DND-41 (cell line): ENCODE measurements at regions not wholly inside any gene's neighbourhood (a gene's known extent, or its start where the extent isn't known, plus 50 kb on each side); places are given as distances from the start of the nearest gene placed in this dataset.

Experiments
- EZH2 ChIP-seq: IDR thresholded peaks from 3 replicates; pipeline ENCODE4 v1.6.1; 2012; ENCODE audit warnings: borderline replicate concordance, low read depth, mild to moderate bottlenecking, moderate library complexity, low read length, inconsistent platforms; ENCODE audit not compliant: severe bottlenecking
- TF ChIP-seq, protein P1 (sequence below): IDR thresholded peaks from 2 replicates; pipeline ENCODE4 v1.5.1; 2012; ENCODE audit warnings: borderline replicate concordance, low read length, moderate library complexity, mild to moderate bottlenecking; ENCODE audit not compliant: poor library complexity, severe bottlenecking; ENCODE audit errors: extremely low read depth

GRCh38 chr7:11297126-11297625 is 323.5 kb downstream of the PHF14 start:
- TF ChIP-seq, protein P1, sequence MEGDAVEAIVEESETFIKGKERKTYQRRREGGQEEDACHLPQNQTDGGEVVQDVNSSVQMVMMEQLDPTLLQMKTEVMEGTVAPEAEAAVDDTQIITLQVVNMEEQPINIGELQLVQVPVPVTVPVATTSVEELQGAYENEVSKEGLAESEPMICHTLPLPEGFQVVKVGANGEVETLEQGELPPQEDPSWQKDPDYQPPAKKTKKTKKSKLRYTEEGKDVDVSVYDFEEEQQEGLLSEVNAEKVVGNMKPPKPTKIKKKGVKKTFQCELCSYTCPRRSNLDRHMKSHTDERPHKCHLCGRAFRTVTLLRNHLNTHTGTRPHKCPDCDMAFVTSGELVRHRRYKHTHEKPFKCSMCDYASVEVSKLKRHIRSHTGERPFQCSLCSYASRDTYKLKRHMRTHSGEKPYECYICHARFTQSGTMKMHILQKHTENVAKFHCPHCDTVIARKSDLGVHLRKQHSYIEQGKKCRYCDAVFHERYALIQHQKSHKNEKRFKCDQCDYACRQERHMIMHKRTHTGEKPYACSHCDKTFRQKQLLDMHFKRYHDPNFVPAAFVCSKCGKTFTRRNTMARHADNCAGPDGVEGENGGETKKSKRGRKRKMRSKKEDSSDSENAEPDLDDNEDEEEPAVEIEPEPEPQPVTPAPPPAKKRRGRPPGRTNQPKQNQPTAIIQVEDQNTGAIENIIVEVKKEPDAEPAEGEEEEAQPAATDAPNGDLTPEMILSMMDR: no peak
- TF ChIP-seq EZH2: no peak
